NCI-H187 treated with DMSO at 0.1 percent for 48 hours (cell line): ENCODE measurements at regions not wholly inside any gene's neighbourhood (a gene's known extent, or its start where the extent isn't known, plus 50 kb on each side); places are given as distances from the start of the nearest gene placed in this dataset.
A peak's percentile ranks its signal among the peaks of the same experiment; 100 is the strongest.

ENCODE experiments used
- DNase-seq: peaks from one replicate; lab custom pipeline; 2025; lab: John Stamatoyannopoulos, UW

DNA sequence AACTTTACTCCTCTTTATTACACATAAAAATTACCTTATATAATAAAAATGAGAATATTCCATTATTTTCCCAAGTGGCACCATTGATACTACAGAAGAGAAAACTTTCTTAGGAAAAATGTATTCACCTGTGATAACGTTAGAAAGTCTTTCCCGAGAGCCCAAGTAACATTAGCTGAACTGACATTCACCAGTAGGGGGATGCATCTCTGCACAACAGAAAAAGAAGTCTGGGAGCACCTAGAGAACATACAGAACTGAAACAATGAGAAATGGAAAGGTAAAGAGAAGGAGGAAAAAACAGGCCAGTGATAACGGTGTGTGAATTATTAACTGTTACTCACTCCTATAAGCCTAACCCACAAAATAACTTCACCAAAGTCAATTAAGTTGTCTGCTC lies 423.3 kb downstream of the CENPC start:
- no peak for DNase-seq

DNA sequence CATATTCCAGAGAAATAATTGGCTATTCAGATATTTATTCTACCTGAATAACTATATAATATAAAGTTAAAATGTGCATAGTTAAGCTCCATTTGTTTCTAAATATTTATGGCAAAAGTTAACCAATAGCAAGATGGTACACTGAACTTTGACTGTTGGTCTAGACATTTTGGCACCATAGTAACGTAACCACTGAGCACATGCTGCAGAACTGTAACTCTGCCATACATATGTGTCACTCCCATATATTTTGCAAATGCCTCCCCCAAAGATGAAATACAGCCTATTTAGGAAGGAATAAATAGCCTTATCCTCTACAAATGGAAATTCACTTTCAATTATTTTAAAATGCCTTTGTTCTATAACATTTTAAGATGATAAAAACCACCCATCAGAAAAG lies 424.9 kb downstream of the CENPC start:
- no peak for DNase-seq

DNA sequence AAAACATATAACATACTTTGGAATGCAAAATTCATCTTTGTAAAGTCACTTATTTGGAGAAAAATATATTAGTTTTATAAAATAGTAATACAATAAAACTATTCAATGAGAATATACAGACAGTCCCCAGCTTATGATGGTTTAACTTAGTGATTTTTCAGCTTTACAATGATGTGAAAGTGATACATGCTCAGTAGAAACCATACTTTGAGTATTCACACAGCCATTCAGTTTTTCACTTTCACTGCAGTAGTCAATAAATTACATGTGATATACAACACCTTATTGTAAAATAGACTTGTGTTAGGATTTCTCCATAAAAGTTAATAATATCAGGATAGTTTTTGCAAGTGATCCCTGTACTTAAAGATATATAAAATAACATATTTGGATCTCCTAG lies 436.0 kb downstream of the CENPC start:
- no peak for DNase-seq

DNA sequence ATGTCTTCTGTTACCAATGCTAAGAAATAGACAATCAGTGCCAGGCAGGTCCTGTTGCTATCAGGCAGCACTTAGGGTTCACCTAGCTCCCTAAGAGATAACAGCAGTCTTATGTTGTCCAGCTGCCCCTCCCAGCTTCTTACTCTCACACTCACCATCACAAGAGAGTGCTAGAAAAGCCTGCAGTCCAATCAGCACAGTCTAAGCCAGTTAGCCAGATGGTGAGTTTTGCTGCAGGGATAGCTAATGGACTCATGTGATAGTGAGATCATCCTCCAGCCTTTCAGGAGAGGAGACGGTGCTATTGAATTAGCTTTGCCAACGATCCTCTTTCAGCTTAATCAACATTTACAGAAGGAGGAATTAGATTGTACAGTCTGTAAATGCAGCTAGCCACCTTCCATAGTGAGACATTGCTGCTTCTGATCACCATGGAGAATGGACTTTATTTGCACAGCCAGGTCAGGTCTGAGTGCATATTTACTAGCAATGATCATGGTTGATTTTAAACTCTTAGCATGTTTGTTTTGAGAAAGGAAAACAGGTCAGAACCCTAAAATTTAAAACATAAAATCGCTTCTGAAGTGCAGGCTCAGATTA lies 438.3 kb downstream of the CENPC start:
- DNase-seq: peak; percentile 86

DNA sequence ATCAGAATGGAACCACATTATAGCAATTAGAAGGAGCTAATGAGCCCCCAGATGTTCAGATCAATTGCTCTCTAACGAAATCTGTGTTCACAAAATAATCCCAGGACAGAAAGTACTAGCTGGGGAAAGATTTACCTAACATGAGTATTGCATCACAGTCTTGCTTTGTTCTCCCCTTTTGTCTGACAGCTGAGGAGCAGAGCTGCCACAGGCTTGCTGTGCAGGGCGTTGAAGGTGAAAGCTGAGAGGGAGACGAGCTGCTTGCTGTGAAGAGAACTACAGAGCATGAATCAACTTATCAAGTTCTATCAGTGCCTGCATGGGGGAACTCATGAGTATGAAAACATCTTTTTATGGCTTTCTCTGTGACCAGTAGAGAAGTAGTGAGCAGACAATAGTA lies 441.2 kb downstream of the CENPC start:
- DNase-seq: no peak

DNA sequence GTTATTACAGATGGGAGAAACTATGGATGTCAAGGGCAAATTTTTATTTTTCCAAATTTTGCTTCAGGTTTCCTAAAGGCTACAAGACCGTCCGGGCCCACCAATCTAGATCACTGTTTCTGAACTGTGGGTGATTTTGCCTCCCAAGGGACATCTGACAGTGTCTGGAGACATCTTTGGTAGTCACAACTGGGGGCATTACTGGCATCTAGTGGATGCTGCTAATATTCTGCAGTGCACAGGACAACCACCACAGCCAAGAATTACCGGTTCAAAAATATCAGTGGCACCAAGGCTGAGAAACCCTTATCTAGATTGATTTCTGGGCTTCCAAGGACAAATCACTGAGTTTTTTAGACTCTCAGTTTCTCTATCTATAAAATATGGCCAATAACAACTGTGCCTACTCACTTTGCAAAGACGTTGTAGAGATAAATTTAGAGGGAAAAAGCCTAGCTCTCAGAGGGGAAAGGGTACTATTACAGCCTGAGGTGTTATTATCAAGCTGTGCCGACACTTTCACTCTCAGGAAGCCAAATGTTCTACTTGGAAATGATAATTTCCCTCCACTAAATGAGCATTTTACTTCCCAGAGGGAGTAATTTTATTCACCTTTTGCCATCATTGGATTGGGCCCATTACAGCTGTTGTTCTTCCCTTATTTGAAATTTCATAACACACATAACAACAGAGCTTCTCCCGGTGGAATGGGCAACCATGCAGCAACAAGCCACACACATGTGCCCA lies 442.1 kb downstream of the CENPC start:
- no peak for DNase-seq

DNA sequence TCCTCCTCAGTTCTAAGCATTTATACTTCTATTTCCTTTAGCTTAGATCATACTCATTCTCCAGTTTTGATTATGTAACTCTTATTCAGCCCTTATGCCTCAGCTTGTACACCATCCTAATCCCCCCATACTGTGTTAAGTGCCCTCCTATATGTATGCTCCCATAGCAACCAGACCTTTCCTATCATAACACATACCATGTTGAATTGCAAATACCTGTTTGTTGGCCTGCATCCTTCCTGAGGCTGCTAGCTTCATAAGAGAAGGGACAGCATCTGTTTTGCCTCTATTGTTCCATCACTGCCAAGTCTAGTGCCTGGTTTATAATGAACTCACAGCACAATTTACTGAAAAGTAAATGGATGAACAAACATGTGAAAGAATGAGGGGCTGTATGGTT lies 443.7 kb downstream of the CENPC start:
- DNase-seq: no peak

DNA sequence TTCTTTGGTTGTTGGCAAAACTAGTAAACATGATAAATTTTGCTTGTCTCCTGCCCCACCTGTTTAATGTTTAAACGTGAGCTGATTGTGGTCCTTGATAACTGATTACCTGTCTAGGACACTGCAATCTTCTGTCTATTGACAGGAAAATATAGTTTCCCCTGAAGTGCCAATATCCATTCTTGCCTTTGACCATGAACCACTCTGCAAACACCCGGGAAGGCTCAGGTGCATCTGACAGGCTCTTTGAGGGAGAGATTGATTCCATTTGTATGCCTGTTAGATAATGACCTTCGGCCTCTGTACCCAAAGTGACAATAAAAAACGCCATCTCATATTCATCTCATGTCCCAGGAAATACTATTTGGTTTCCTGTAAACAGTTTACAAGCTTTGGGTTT lies 453.0 kb downstream of the CENPC start:
- peak; percentile 48 for DNase-seq

DNA sequence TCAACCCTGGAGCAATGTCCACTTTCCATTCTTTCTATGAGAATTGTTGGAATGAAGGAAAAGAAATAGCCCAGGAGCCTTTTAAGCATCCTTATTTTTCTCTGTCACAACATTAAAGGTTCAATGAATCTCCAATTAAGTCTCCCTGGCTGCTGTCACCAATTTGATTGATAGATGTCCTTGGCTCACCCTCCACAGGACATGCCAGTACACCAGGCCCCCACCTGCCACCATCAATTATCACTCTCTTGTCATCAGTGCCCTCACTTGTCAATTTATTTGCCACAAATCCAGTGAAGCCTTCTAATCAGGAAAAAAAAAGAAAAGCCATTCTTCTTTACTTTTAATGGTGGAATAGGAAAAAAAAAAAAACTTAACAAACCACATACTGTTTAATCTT lies 453.6 kb downstream of the CENPC start:
- DNase-seq: no peak

DNA sequence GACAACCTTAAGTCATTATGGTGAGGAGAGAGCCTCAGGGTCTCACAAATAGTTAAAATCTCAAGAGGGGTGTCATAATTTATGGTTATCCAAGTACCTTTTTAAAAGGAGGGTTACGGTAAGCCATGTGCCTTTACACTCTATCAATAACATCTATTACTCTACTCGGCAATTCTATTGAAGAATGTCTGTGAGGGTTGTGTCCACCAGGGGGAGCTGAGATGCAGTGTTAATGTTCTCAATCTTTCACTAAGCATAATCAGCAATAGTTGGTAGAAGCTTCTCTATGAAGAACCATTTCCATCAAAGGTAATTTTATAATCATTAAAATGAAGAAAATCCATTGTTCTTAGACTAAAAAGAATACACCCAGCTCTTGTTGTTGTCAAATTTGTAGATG lies 457.4 kb downstream of the CENPC start:
- DNase-seq: peak; percentile 3

DNA sequence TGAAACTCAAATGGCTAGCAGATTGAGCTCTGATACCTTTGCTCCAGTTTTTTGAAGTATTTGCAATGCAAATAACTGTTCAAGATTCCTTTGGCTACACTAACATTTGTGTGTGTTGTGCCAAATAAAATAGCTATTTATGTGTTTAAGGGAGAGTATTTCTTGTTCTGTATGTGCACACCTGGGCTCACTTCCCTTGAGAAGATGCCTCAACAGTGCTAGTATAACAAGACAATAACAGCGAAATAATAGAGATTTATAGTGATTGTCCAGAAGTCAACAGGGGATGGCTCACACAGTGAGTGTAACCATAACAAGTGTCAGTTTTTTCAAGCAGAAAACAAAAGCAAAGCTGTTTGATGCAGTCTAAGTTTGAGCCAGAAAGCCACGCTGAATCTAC lies 460.5 kb downstream of the CENPC start:
- DNase-seq: no peak

DNA sequence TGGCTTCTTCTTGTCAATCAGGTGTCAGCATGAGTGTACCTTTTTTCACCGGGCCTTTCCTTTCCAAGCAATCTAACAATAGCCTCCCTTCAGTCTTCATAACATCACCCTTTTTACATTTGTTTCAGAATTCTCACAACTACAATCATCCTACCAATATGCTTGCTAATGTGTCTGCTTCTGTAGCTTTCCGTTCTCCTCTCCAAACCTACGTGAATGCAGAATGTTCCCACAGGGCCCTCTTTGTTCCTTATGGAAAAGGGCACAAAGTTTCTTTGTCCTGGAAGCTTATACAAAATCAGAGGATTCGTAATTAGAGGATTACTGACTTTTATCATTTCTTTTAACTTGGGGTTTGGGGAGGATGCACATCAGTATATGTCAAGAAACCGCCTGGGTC lies 461.8 kb downstream of the CENPC start:
- no peak for DNase-seq

DNA sequence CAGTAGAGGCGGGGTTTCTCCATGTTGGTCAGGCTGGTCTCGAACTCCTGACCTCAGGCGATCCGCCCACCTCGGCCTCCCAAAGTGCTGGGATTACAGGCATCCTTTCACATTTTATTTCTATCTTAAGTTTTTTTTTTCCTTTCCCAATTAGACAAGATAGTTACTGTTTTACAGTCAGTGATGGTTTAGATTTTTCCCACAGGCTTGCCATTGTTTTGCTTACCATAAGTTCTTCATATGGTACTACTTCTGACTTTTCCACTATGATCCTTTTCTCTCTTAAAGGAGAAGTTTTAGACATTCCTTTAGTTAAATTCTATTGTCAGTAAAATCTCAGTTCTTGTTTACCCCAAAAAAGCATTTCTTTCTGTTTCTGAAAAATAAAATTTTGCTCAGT lies 462.6 kb downstream of the CENPC start:
- no peak for DNase-seq

DNA sequence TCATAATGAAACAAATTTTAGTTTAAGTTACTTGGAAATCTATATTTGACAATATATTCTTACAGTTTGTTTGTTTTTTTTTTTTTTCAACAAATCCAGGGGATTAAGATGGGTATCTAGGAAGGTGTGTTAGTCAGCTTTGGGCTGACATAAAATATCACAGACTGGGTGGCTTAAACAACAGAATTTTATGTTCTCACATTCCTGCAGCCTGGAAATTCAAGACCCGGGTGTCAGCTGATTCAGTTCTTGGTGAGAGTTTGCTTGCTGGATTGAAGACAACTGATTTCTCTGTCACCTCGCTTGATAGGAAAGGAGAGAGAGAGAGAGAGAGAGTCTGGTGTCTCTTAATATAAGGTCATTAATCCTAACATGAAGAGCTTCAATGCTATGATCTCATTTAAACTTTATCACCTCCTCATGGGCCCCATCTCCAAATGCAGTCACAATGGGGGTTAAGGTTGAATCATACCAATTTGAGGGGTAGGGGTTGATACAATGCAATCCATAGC lies 465.2 kb downstream of the CENPC start:
- DNase-seq: no peak

DNA sequence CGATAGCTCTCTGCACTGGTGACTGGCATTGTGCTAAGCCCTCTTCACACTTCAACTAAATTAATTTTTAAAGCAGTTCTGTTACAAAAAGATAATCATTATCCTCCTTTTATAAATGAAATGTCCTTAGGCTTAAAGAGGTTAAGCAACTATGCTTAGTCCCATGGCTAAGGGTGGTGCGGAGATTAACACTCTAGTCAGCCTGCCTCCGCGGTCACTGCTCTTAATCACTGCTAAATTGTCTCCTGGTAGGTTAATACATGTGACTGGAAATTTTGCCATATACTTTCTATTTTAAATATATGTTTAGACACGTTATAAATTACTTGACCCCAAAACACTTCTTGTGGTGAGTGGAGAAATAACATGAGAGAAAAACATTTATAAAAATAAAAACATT lies 473.7 kb downstream of the CENPC start:
- no peak for DNase-seq

DNA sequence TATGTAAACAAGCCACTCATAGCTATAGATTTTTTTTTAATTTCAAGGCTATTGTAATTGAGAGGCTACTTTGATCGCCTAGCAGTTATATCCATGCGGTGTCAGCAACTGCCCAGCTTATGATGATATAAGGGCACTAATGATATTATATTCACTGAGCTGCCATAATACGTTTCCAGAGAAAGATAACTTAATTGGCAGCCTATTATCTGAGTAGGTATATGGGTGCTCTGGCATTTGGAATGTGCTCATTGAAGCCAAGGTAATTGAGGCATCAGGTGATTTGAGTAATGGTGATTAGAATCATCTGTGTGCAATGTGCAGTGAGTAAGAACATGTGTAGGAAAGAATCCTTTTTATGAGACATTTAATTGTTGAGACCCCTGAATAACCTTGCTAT lies 490.0 kb downstream of the CENPC start:
- no peak for DNase-seq

DNA sequence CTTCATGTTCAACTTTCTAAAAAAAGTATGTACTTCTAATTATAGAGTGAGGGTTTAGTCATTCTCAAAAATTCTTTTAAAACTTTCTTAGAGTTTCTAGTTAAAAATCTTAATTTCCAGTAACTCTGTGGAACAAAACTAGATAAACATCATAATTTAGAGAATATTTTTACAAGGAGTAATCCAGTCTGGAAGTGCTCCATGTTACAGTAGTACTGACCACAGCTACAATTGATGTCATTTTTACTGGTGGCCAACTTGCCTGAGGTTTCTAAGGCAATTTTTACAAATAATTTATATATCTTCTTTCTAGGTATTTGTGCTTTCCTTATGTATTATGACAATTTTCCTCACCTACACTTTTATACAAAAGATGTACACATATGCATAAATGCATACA lies 490.4 kb downstream of the CENPC start:
- no peak for DNase-seq

DNA sequence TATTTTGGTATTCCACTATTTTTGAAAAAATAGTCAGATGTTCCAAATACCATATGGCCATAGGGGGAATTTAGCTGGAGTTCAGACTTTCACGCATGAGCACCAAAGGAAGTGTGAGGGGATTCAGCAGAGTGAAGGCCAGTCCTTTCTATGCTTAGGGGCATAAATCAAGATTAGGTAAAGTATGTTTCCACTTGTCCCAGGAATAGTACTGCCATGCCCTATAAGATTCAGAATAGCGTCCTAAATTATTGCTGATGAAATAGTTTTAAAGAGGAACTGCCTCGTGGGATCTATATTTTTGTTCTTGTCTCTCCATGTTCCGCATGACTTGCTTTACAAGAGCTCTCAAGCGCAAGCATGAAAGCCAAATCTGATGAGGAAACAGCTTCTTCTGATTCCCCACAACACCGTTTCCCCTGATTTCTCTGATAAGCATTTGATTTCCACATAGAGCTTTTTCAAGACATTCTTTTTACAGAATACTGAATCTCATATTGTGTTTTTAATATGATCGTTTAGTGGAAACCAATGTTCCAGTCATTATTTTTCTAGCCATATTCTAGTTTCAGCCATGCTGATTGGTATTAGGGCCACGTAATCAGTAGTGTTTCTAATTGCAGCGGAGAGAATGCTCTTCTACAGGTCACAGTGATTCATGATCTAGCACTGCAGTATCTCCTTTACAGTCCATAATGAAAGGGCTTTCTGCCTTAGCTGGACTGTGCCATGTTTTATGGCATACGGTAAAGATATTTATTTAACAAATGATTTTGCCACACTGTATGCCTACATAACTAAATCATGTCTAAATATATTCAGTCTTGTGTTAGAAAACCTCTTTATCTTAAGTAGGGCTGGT lies 492.3 kb downstream of the CENPC start:
- peak; percentile 94 for DNase-seq

DNA sequence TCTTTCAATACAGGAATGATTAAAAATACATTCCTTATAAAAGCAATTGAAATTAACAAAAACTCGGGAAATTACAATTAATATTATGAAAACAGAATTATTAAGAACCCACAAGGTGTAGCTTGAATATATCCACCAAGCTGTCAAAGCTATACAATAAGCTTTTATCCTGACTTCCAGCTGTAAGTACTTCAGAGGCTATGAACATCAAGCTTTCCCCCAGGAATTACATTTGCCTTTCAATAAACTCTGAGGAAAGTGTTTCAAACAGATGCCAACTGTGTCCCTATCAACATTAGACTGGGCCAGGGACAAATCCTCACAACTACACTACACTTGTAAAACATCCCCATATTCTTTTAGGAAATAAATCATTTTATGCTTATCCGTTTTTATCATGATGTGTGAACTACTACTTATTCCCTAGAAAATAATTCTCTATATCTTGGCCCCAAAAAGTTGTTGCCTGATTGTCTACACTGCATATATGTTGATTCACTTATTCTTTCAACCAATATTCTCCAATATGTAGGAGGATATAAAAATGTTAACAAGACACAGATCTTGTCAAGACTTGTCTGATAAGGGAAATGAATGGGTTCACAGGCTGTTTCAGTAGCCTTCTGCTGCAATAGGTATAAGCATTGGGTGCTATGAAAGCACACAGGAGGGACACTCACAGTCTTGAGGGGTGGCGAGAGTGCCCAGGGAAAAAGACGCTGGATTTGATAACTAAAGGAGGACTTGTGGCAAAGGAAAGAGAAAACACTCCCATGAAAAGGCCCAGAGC lies 494.1 kb downstream of the CENPC start:
- DNase-seq: no peak

DNA sequence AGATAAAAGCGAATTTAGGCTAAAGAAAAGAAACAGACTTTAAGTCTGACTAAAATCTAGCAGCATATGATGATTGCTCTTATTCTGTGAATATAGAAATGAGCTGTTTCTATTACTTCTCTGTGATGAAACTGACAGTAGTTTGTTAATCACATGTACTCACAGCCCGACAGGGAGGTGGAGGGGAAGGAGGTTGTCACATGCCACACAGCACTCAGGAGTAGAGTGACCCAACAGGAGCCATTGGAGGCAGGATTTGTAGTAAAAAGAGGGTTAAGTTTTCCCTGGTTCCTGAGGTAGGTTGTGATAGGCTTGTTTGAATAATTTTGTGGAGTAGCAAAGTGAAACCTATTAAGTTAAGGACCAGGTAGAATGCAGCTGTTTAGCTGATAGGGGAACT lies 495.9 kb downstream of the CENPC start:
- no peak for DNase-seq

DNA sequence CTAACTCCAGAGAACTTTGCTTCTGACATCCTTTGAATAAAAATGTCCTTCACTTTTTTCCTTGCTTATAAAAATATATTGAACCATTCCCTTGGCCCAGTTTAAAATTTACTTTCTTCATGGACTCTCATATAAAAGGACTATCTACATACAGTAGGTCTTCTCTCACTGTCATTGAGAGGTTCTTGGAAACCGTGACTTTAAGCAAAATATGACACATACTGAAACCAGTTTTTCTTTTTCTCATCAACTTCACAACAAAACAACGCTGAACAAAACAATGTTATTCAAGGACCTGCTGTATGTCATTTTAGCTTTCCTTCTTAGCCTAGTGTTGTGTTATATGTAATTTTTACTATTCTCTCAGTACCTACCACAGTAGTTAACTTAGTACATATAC lies 496.8 kb downstream of the CENPC start:
- no peak for DNase-seq

DNA sequence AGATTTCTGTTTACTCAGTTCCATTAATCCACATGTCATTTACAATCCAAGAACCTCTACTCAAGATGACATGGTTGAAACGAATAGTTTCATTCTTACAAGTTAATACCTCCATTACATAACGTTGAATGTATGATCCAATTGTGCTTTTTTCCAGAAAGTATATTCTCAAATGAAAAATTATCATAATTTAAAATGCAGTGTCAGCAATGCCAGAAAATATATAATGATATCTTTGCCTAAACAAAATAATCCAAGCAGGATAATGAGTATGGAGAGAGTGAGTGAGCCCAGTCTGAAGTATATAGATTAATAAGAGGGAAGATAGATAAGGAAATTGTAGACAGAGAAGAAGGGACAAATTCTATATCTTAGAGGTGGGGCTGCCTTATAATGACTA lies 505.0 kb downstream of the CENPC start:
- no peak for DNase-seq
